Hepatocyte (in vitro differentiated cells): ENCODE measurements at regions not wholly inside any gene's neighbourhood (a gene's known extent, or its start where the extent isn't known, plus 50 kb on each side); places are given as distances from the start of the nearest gene placed in this dataset.

Source experiments
- CTCF ChIP-seq: fragments of 200-600 bp; sonication (generic); IDR thresholded peaks from 2 replicates; pipeline ENCODE4 v1.5.1; 2016; ENCODE audit warnings: antibody characterized with exemption, mild to moderate bottlenecking; ENCODE audit not compliant: poor library complexity
- EZH2 ChIP-seq: fragments of 200-600 bp; sonication (generic); IDR thresholded peaks from 2 replicates; pipeline ENCODE4 v1.6.1; 2016; ENCODE audit warnings: antibody characterized with exemption, mild to moderate bottlenecking, borderline replicate concordance
- EZH2phosphoT487 ChIP-seq: fragments of 200-600 bp; sonication (generic); IDR thresholded peaks from one replicate; pipeline ENCODE4 v1.6.1; 2018; ENCODE audit warnings: antibody characterized with exemption, mild to moderate bottlenecking, low read depth, moderate library complexity; ENCODE audit not compliant: unreplicated experiment, severe bottlenecking

- TF ChIP-seq CTCF, result no peak
- TF ChIP-seq EZH2, result no peak
- no peak for TF ChIP-seq EZH2phosphoT487
Measured at GRCh38 chr10:21015851-21016250, 118.7 kb upstream of the NEBL start.
